ENCODE measurements at regions not wholly inside any gene's neighbourhood (a gene's known extent, or its start where the extent isn't known, plus 50 kb on each side); places are given as distances from the start of the nearest gene placed in this dataset.

GRCh38 chr10:123517901-123518300 is 148.3 kb upstream of the GPR26 start:
- TF ChIP-seq GATA2 (IDR thresholded peaks at IDR 0.05; ENCODE audit: low read depth, low read length) (no peak), GATA3 (IDR thresholded peaks at IDR 0.05; ENCODE audit: low read depth, low read length) (no peak)
